WTC11 (cell line): ENCODE measurements at regions not wholly inside any gene's neighbourhood (a gene's known extent, or its start where the extent isn't known, plus 50 kb on each side); places are given as distances from the start of the nearest gene placed in this dataset.

ENCODE experiments used
- CTCF ChIP-seq: fragments of 200-600 bp; IDR thresholded peaks from 2 replicates; pipeline ENCODE4 v1.8.0; 2022; ENCODE audit warnings: antibody characterized with exemption
- ELF4 ChIP-seq: sonication (generic); formaldehyde crosslinking; IDR thresholded peaks from 2 replicates; pipeline ENCODE4 v1.8.1; 2022; ENCODE audit warnings: low read depth, mild to moderate bottlenecking, moderate library complexity, missing genetic modification reagents
- ETV6 ChIP-seq: sonication (generic); formaldehyde crosslinking; IDR thresholded peaks from 2 replicates; pipeline ENCODE4 v1.8.1; 2022; ENCODE audit warnings: mild to moderate bottlenecking, missing genetic modification reagents
- GABPB1 ChIP-seq: sonication (generic); formaldehyde crosslinking; IDR thresholded peaks from 2 replicates; pipeline ENCODE4 v1.8.1; 2023; ENCODE audit warnings: mild to moderate bottlenecking, missing genetic modification reagents
- NFYB ChIP-seq: sonication (generic); formaldehyde crosslinking; conservative IDR thresholded peaks from 2 replicates; pipeline ENCODE4 v1.8.0; 2022; ENCODE audit warnings: low read depth, missing genetic modification reagents
- SP1 ChIP-seq: sonication (generic); formaldehyde crosslinking; conservative IDR thresholded peaks from 2 replicates; pipeline ENCODE4 v1.8.1; 2022; ENCODE audit warnings: missing genetic modification reagents
- STAT6 ChIP-seq: sonication (generic); formaldehyde crosslinking; conservative IDR thresholded peaks from 2 replicates; pipeline ENCODE4 v1.8.1; 2023; ENCODE audit warnings: mild to moderate bottlenecking, low read depth, missing genetic modification reagents, moderate library complexity
- ZBTB21 ChIP-seq: sonication (generic); formaldehyde crosslinking; IDR thresholded peaks from 2 replicates; pipeline ENCODE4 v1.8.1; 2023; ENCODE audit warnings: mild to moderate bottlenecking, missing genetic modification reagents, borderline replicate concordance

- no peak for TF ChIP-seq CTCF
- no peak for TF ChIP-seq GABPB1 (CRISPR knock-in tag)
- TF ChIP-seq STAT6 = no peak
- TF ChIP-seq ELF4 (CRISPR knock-in tag) = no peak
- no peak for TF ChIP-seq ETV6
- TF ChIP-seq ZBTB21 (CRISPR knock-in tag) = no peak
- no peak for TF ChIP-seq SP1 (CRISPR knock-in tag)
- no peak for TF ChIP-seq NFYB (CRISPR knock-in tag)
Observed at GRCh38 chr5:31106278-31106677, 87.2 kb upstream of the CDH6 start.
